Esophagus squamous epithelium (tissue), 4 donors: ENCODE measurements at regions not wholly inside any gene's neighbourhood (a gene's known extent, or its start where the extent isn't known, plus 50 kb on each side); places are given as distances from the start of the nearest gene placed in this dataset.

ENCODE experiments used
- POLR2A ChIP-seq, 4 donors: fragments of 450-650 bp; IDR thresholded peaks; one replicate each; pipeline ENCODE4 v1.6.1; 2017; ENCODE audit warnings: antibody characterized with exemption in 4 of 4, mild to moderate bottlenecking in 4 of 4, moderate library complexity in 3 of 4
- TF ChIP-seq, protein P1 (sequence below), 6 experiments: fragments of 450-650 bp in 4 of 6; fragments of 200-600 bp in 2 of 6; sonication (generic) in 2 of 6; IDR thresholded peaks; one replicate each; pipeline ENCODE4 v1.5.1; 2016 to 2019; ENCODE audit warnings: antibody characterized with exemption in 6 of 6, mild to moderate bottlenecking in 4 of 6, moderate library complexity in 4 of 6

DNA sequence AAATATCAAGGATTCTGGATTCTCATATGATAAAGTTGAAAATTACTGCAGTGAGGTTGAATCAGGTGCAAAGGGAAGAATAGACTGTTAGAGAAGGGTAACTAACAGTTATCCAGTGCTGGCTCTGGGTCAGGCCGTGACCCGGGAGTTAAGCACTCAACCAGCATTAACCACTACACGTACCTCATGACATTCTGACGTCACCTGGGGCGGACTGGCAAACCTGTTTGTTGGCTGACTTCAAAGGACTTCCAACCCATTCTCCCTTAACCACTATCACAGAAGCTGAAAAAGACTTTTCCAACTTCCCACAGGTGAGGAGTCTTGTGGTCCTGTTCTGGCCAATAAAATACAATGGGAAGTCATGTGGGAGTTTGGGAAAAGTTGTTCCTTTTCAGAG is 268.9 kb downstream of the ENC1 start:
- TF ChIP-seq, protein P1, sequence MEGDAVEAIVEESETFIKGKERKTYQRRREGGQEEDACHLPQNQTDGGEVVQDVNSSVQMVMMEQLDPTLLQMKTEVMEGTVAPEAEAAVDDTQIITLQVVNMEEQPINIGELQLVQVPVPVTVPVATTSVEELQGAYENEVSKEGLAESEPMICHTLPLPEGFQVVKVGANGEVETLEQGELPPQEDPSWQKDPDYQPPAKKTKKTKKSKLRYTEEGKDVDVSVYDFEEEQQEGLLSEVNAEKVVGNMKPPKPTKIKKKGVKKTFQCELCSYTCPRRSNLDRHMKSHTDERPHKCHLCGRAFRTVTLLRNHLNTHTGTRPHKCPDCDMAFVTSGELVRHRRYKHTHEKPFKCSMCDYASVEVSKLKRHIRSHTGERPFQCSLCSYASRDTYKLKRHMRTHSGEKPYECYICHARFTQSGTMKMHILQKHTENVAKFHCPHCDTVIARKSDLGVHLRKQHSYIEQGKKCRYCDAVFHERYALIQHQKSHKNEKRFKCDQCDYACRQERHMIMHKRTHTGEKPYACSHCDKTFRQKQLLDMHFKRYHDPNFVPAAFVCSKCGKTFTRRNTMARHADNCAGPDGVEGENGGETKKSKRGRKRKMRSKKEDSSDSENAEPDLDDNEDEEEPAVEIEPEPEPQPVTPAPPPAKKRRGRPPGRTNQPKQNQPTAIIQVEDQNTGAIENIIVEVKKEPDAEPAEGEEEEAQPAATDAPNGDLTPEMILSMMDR (IDR thresholded peaks at IDR 0.05) = no peak
- no peak for TF ChIP-seq POLR2A (IDR thresholded peaks at IDR 0.05)
